ENCODE measurements at regions not wholly inside any gene's neighbourhood (a gene's known extent, or its start where the extent isn't known, plus 50 kb on each side); places are given as distances from the start of the nearest gene placed in this dataset.

DNA sequence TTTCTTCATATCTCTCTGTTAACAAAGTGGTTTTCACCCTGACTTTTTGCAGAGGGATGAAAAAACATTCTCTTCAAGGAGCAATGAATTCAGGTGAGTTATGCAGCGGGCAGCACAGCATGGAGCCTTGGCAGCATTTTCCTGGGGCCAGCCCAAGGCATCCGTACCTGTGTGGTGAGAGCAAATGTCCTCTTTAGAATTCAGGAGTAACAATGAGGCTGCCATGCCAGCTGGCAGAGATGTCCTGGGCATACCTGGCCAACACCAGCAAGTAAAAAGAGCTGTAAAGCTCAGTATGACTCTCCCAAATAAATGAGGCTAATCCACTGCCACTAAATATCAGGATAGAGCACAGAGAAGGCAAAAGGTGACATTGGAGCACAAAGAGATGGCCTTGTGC lies 277.6 kb upstream of the TRPC7 start:
- TF ChIP-seq EZH2phosphoT487 (IDR thresholded peaks at IDR 0.05; ENCODE audit: insufficient read depth, low read depth) (no peak), EZH2 (IDR thresholded peaks at IDR 0.05; ENCODE audit: insufficient read depth, poor library complexity, severe bottlenecking) (no peak)
- Histone ChIP-seq H3K4me2 (ENCODE audit: unreplicated experiment) (no peak overlapping the region), H3K27ac (no peak overlapping the region), H3K9me2 (ENCODE audit: insufficient read depth) (no peaks in the 10 kb centered on the region), H3K36me3 (ENCODE audit: low read depth) (no peaks in the 10 kb centered on the region), H3F3A (ENCODE audit: insufficient read depth) (no peaks in the 10 kb centered on the region), H4K20me1 (ENCODE audit: insufficient read depth) (no peaks in the 10 kb centered on the region), H2AFZ (no peak overlapping the region), H3K4me1 (ENCODE audit: insufficient read depth) (no peaks in the 10 kb centered on the region), H3K79me2 (ENCODE audit: insufficient read depth) (no peaks in the 10 kb centered on the region), H3K9me3 (ENCODE audit: low read depth) (no peaks in the 10 kb centered on the region), H3K27me3 (replicated peaks; ENCODE audit: insufficient read depth) (no peaks in the 10 kb centered on the region), H3K9ac (no peak overlapping the region), H3K4me3 (no peak overlapping the region)
- 37 to 40% methylated on average over 2 of the region's 2 CpGs for WGBS, 2 experiments (ENCODE audit: low coverage in 1 of 2, low lambda C conversion rate in 2 of 2, missing lambda C conversion rate in 2 of 2)
- in situ Hi-C loops (cut with MboI), result no loop called here
- no peak for DNase-seq

GRCh38 chr5:136639616-136640015 lies 274.3 kb upstream of the TRPC7 start:
- Histone ChIP-seq H3K4me2 (ENCODE audit: unreplicated experiment) (no peak overlapping the region), H3K27me3 (replicated peaks; ENCODE audit: insufficient read depth) (peaks cover 9% of the 10 kb centered on the region), H3K79me2 (ENCODE audit: insufficient read depth) (no peaks in the 10 kb centered on the region), H3K9ac (no peak overlapping the region), H3K9me3 (ENCODE audit: low read depth) (no peaks in the 10 kb centered on the region), H3K27ac (no peak overlapping the region), H2AFZ (no peak overlapping the region), H3K4me1 (ENCODE audit: insufficient read depth) (no peaks in the 10 kb centered on the region), H3K36me3 (ENCODE audit: low read depth) (no peaks in the 10 kb centered on the region), H4K20me1 (ENCODE audit: insufficient read depth) (no peaks in the 10 kb centered on the region), H3K4me3 (no peak overlapping the region), H3K9me2 (ENCODE audit: insufficient read depth) (no peaks in the 10 kb centered on the region), H3F3A (ENCODE audit: insufficient read depth) (no peaks in the 10 kb centered on the region)
- in situ Hi-C loops (cut with MboI), result no loop called here
- WGBS, 2 experiments (ENCODE audit: low coverage in 1 of 2, low lambda C conversion rate in 2 of 2, missing lambda C conversion rate in 2 of 2), result 58 to 62% methylated on average over 3 of the region's 3 CpGs
- DNase-seq, result no peak
- TF ChIP-seq EZH2phosphoT487 (IDR thresholded peaks at IDR 0.05; ENCODE audit: insufficient read depth, low read depth) (no peak), EZH2 (IDR thresholded peaks at IDR 0.05; ENCODE audit: insufficient read depth, poor library complexity, severe bottlenecking) (no peak)

DNA sequence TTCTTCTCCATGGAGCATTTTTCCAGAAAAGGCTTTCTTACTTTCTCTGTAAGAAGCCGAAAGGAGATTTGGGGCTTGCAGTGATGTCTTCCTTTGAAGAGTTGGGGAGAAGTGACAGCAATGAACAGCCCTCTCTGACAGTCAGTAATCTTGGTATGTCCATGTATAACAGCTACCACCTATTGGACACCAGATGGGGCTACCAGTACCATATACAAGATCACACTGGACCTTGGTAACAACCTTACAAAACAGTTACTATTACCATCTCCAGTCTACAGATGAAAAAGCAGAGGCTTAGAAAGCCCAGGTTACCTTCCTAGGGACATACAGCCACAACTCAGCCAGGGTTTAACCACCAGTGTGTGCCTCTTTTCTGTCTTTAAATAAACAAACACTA lies 272.7 kb upstream of the TRPC7 start:
- 72 to 82% methylated on average over 1 of the region's 1 CpG for WGBS, 2 experiments (ENCODE audit: low coverage in 1 of 2, low lambda C conversion rate in 2 of 2, missing lambda C conversion rate in 2 of 2)
- no peaks in the 10 kb centered on the region for H3K9me2 ChIP-seq (ENCODE audit: insufficient read depth)
- no peak overlapping the region for H3K4me3 ChIP-seq
- H3K79me2 ChIP-seq (ENCODE audit: insufficient read depth), result no peaks in the 10 kb centered on the region
- peak; percentile 12 for DNase-seq
- no peaks in the 10 kb centered on the region for H3K36me3 ChIP-seq (ENCODE audit: low read depth)
- no peak overlapping the region for H2AFZ ChIP-seq
- no peak overlapping the region for H3K4me2 ChIP-seq (ENCODE audit: unreplicated experiment)
- peaks cover 15% of the 10 kb centered on the region for H3K27me3 ChIP-seq (replicated peaks; ENCODE audit: insufficient read depth)
- H3K9me3 ChIP-seq (ENCODE audit: low read depth), result no peaks in the 10 kb centered on the region
- H4K20me1 ChIP-seq (ENCODE audit: insufficient read depth), result no peaks in the 10 kb centered on the region
- no peak for TF ChIP-seq EZH2phosphoT487 (IDR thresholded peaks at IDR 0.05; ENCODE audit: insufficient read depth, low read depth)
- TF ChIP-seq EZH2 (IDR thresholded peaks at IDR 0.05; ENCODE audit: insufficient read depth, poor library complexity, severe bottlenecking), result no peak
- H3F3A ChIP-seq (ENCODE audit: insufficient read depth), result no peaks in the 10 kb centered on the region
- H3K27ac ChIP-seq, result no peak overlapping the region
- in situ Hi-C loops (cut with MboI), result no loop called here
- no peaks in the 10 kb centered on the region for H3K4me1 ChIP-seq (ENCODE audit: insufficient read depth)
- no peak overlapping the region for H3K9ac ChIP-seq

DNA sequence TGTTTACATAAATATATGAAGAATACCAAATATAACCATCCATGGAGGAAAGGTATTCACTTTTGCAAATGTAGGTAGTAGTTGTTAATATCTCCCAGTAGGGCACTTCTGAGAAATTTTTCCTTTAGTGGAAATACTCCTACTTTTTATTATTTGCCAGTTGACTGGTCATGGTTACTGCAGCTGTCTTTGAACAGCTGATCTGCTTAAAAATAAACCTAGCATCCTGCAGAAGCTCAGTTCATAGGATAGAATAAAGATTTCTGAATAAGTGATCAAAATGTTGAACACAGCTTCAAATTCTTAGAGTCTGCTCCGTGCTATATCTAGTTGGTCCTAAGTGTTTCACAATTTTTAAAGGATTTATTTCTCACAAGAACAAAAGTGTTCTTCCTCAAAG lies 270.7 kb upstream of the TRPC7 start:
- no peaks in the 10 kb centered on the region for H3K36me3 ChIP-seq (ENCODE audit: low read depth)
- H3K27ac ChIP-seq, result no peak overlapping the region
- peaks cover 15% of the 10 kb centered on the region for H3K27me3 ChIP-seq (replicated peaks; ENCODE audit: insufficient read depth)
- no peak for DNase-seq
- TF ChIP-seq EZH2phosphoT487 (IDR thresholded peaks at IDR 0.05; ENCODE audit: insufficient read depth, low read depth) (no peak), EZH2 (IDR thresholded peaks at IDR 0.05; ENCODE audit: insufficient read depth, poor library complexity, severe bottlenecking) (no peak)
- H3K9ac ChIP-seq, result no peak overlapping the region
- no peaks in the 10 kb centered on the region for H3K9me3 ChIP-seq (ENCODE audit: low read depth)
- H4K20me1 ChIP-seq (ENCODE audit: insufficient read depth), result no peaks in the 10 kb centered on the region
- no peaks in the 10 kb centered on the region for H3K79me2 ChIP-seq (ENCODE audit: insufficient read depth)
- WGBS, 2 experiments (ENCODE audit: low coverage in 1 of 2, low lambda C conversion rate in 2 of 2, missing lambda C conversion rate in 2 of 2), result 49 to 50% methylated on average over 1 of the region's 1 CpG
- H3K4me3 ChIP-seq, result no peak overlapping the region
- no peak overlapping the region for H2AFZ ChIP-seq
- in situ Hi-C loops (cut with MboI), result no loop called here
- H3F3A ChIP-seq (ENCODE audit: insufficient read depth), result no peaks in the 10 kb centered on the region
- H3K4me1 ChIP-seq (ENCODE audit: insufficient read depth), result no peaks in the 10 kb centered on the region
- H3K4me2 ChIP-seq (ENCODE audit: unreplicated experiment), result no peak overlapping the region
- no peaks in the 10 kb centered on the region for H3K9me2 ChIP-seq (ENCODE audit: insufficient read depth)

GRCh38 chr5:136631186-136631585 lies 265.8 kb upstream of the TRPC7 start:
- Histone ChIP-seq H3K36me3 (ENCODE audit: low read depth) (no peaks in the 10 kb centered on the region), H3K9ac (no peak overlapping the region), H4K20me1 (ENCODE audit: insufficient read depth) (no peaks in the 10 kb centered on the region), H3K4me3 (no peak overlapping the region), H3K79me2 (ENCODE audit: insufficient read depth) (no peaks in the 10 kb centered on the region), H3F3A (ENCODE audit: insufficient read depth) (no peaks in the 10 kb centered on the region), H3K9me3 (ENCODE audit: low read depth) (no peaks in the 10 kb centered on the region), H3K27ac (no peak overlapping the region), H3K4me2 (ENCODE audit: unreplicated experiment) (no peak overlapping the region), H3K9me2 (ENCODE audit: insufficient read depth) (no peaks in the 10 kb centered on the region), H3K27me3 (replicated peaks; ENCODE audit: insufficient read depth) (peaks cover 15% of the 10 kb centered on the region), H3K4me1 (ENCODE audit: insufficient read depth) (no peaks in the 10 kb centered on the region), H2AFZ (no peak overlapping the region)
- no peak for DNase-seq
- in situ Hi-C loops (cut with MboI), result no loop called here
- TF ChIP-seq EZH2 (IDR thresholded peaks at IDR 0.05; ENCODE audit: insufficient read depth, poor library complexity, severe bottlenecking), result no peak
- no peak for TF ChIP-seq EZH2phosphoT487 (IDR thresholded peaks at IDR 0.05; ENCODE audit: insufficient read depth, low read depth)
- 54 to 72% methylated on average over 1 of the region's 1 CpG for WGBS, 2 experiments (ENCODE audit: low coverage in 1 of 2, low lambda C conversion rate in 2 of 2, missing lambda C conversion rate in 2 of 2)
